ENCODE measurements at regions not wholly inside any gene's neighbourhood (a gene's known extent, or its start where the extent isn't known, plus 50 kb on each side); places are given as distances from the start of the nearest gene placed in this dataset.

DNA sequence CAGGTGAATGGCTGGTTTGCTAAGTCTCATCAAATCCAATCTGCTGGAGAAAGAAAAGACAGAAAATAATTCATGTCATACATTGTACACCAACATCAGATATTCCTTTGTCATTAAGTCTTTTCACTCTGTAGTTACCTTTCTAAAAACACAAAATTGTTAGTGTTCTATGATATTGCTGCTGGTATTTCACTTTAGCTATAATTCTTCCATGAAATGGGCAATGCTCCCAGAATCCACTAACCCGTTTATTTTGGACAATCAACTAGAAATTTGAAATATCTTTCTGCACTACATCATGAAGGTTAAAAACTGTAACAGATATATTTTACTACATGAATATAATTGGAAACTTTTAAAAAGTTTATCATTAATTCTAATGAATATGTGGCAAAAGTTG lies 181.3 kb downstream of the C7orf25 start:
- TF ChIP-seq, protein P1, sequence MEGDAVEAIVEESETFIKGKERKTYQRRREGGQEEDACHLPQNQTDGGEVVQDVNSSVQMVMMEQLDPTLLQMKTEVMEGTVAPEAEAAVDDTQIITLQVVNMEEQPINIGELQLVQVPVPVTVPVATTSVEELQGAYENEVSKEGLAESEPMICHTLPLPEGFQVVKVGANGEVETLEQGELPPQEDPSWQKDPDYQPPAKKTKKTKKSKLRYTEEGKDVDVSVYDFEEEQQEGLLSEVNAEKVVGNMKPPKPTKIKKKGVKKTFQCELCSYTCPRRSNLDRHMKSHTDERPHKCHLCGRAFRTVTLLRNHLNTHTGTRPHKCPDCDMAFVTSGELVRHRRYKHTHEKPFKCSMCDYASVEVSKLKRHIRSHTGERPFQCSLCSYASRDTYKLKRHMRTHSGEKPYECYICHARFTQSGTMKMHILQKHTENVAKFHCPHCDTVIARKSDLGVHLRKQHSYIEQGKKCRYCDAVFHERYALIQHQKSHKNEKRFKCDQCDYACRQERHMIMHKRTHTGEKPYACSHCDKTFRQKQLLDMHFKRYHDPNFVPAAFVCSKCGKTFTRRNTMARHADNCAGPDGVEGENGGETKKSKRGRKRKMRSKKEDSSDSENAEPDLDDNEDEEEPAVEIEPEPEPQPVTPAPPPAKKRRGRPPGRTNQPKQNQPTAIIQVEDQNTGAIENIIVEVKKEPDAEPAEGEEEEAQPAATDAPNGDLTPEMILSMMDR (IDR thresholded peaks at IDR 0.05; ENCODE audit: low read depth, low read length) = no peak
- Histone ChIP-seq H3K9me3 (ENCODE audit: control insufficient read depth, insufficient read depth, low read length) (no peaks in the 10 kb centered on the region), H3K4me3 (ENCODE audit: low read depth, low read length) (no peak overlapping the region), H3K27me3 (ENCODE audit: control insufficient read depth, insufficient read depth, low read length) (no peaks in the 10 kb centered on the region), H3K27ac (ENCODE audit: low read depth, low read length) (no peak overlapping the region)
- DNase-seq (ENCODE audit: low read depth, low spot score) = no peak
- CTCF ChIA-PET = interaction anchor here (1.0 kb wide), 1 partner anchor 14 kb away, joined by 5 read pairs; no protein-coding TSS in a partner anchor
- POLR2A ChIA-PET = no interaction called here

- Histone ChIP-seq H3K27ac (ENCODE audit: low read depth, low read length) (no peak overlapping the region), H3K4me3 (ENCODE audit: low read depth, low read length) (no peak overlapping the region), H3K9me3 (ENCODE audit: control insufficient read depth, insufficient read depth, low read length) (no peaks in the 10 kb centered on the region), H3K27me3 (ENCODE audit: control insufficient read depth, insufficient read depth, low read length) (no peaks in the 10 kb centered on the region)
- TF ChIP-seq, protein P1 (IDR thresholded peaks at IDR 0.05; ENCODE audit: low read depth, low read length) = no peak
- no peak for DNase-seq (ENCODE audit: low read depth, low spot score)
- CTCF ChIA-PET = no interaction called here
- POLR2A ChIA-PET = no interaction called here
These were observed 182.7 kb downstream of the C7orf25 start for GRCh38 chr7:42729053-42729765.

- no peak overlapping the region for H3K27ac ChIP-seq (ENCODE audit: low read depth, low read length)
- H3K4me3 ChIP-seq (ENCODE audit: low read depth, low read length) = no peak overlapping the region
- no peaks in the 10 kb centered on the region for H3K9me3 ChIP-seq (ENCODE audit: control insufficient read depth, insufficient read depth, low read length)
- H3K27me3 ChIP-seq (ENCODE audit: control insufficient read depth, insufficient read depth, low read length) = no peaks in the 10 kb centered on the region
- ChIA-PET CTCF (interaction anchor here (1.0 kb wide), 1 partner anchor 748 kb away, joined by 3 read pairs; no protein-coding TSS in a partner anchor), POLR2A (no interaction called here)
- TF ChIP-seq, protein P1 (IDR thresholded peaks at IDR 0.05; ENCODE audit: low read depth, low read length) = no peak
- DNase-seq (ENCODE audit: low read depth, low spot score) = no peak
These were observed 184.4 kb downstream of the C7orf25 start for GRCh38 chr7:42727451-42727850.

GRCh38 chr7:42726066-42726785 lies 185.6 kb downstream of the C7orf25 start:
- TF ChIP-seq, protein P1 (IDR thresholded peaks at IDR 0.05; ENCODE audit: low read depth, low read length) = no peak
- no peaks in the 10 kb centered on the region for H3K9me3 ChIP-seq (ENCODE audit: control insufficient read depth, insufficient read depth, low read length)
- CTCF ChIA-PET = no interaction called here
- no peaks in the 10 kb centered on the region for H3K27me3 ChIP-seq (ENCODE audit: control insufficient read depth, insufficient read depth, low read length)
- no peak overlapping the region for H3K4me3 ChIP-seq (ENCODE audit: low read depth, low read length)
- POLR2A ChIA-PET = no interaction called here
- H3K27ac ChIP-seq (ENCODE audit: low read depth, low read length) = no peak overlapping the region
- no peak for DNase-seq (ENCODE audit: low read depth, low spot score)

DNA sequence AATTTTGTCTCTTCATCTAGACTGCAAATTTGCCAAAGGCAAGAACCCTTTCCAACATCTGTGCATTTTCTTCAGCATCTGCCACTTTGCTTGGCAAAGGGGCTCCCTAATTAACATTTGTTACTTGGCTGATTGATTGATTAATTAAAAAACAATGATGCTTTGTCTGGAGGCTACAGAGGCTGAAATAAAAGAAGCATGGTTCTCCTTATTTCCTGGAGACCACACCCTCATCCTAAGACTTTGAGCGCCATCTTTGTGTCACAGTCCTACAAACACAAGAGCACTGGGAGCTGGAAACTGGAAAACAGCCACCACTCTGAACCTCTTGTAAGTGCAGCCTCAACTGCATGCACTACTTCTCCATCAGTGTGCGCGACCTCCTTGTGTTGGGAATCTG lies 189.2 kb downstream of the C7orf25 start:
- Histone ChIP-seq H3K27me3 (ENCODE audit: control insufficient read depth, insufficient read depth, low read length) (no peaks in the 10 kb centered on the region), H3K9me3 (ENCODE audit: control insufficient read depth, insufficient read depth, low read length) (no peaks in the 10 kb centered on the region), H3K27ac (ENCODE audit: low read depth, low read length) (no peak overlapping the region), H3K4me3 (ENCODE audit: low read depth, low read length) (no peak overlapping the region)
- no peak for DNase-seq (ENCODE audit: low read depth, low spot score)
- TF ChIP-seq, protein P1 (IDR thresholded peaks at IDR 0.05; ENCODE audit: low read depth, low read length) = no peak
- CTCF ChIA-PET = no interaction called here
- POLR2A ChIA-PET = no interaction called here
